ENCODE measurements at regions not wholly inside any gene's neighbourhood (a gene's known extent, or its start where the extent isn't known, plus 50 kb on each side); places are given as distances from the start of the nearest gene placed in this dataset.

GRCh38 chr20:56986476-56986875, 280.0 kb downstream of the BMP7 start:
- peaks cover 11% of the 10 kb centered on the region for H3K9me3 ChIP-seq (ENCODE audit: low read depth, low read length, poor library complexity, severe bottlenecking)
- TF ChIP-seq EZH2 (IDR thresholded peaks at IDR 0.05; ENCODE audit: borderline replicate concordance, low read depth, low read length, poor library complexity, severe bottlenecking): no peak
- TF ChIP-seq CTCF (conservative IDR thresholded peaks at IDR 0.05; ENCODE audit: low read depth, low read length): no peak
- H3K36me3 ChIP-seq (ENCODE audit: insufficient read depth, low read length, poor library complexity, severe bottlenecking): no peaks in the 10 kb centered on the region
- H3K4me1 ChIP-seq (ENCODE audit: insufficient read depth, low read length, poor library complexity, severe bottlenecking): no peaks in the 10 kb centered on the region
- H3K27me3 ChIP-seq (replicated peaks; ENCODE audit: insufficient read depth, low read depth, low read length, poor library complexity): peaks cover 31% of the 10 kb centered on the region
- no peak for DNase-seq (ENCODE audit: low spot score)
- CTCF ChIA-PET: no interaction called here
- H3K4me3 ChIP-seq (ENCODE audit: low read depth, low read length, poor library complexity, severe bottlenecking): no peak overlapping the region
- no TSS peak for BruUV-seq (replicated peaks)
- H3K27ac ChIP-seq (ENCODE audit: low read depth, low read length, poor library complexity, severe bottlenecking): no peak overlapping the region
- intact Hi-C loops (cut with micrococcal nuclease; ENCODE audit: unreplicated experiment): no loop called here
- POLR2A ChIA-PET (ENCODE audit: low non-redundant PET): no interaction called here

DNA sequence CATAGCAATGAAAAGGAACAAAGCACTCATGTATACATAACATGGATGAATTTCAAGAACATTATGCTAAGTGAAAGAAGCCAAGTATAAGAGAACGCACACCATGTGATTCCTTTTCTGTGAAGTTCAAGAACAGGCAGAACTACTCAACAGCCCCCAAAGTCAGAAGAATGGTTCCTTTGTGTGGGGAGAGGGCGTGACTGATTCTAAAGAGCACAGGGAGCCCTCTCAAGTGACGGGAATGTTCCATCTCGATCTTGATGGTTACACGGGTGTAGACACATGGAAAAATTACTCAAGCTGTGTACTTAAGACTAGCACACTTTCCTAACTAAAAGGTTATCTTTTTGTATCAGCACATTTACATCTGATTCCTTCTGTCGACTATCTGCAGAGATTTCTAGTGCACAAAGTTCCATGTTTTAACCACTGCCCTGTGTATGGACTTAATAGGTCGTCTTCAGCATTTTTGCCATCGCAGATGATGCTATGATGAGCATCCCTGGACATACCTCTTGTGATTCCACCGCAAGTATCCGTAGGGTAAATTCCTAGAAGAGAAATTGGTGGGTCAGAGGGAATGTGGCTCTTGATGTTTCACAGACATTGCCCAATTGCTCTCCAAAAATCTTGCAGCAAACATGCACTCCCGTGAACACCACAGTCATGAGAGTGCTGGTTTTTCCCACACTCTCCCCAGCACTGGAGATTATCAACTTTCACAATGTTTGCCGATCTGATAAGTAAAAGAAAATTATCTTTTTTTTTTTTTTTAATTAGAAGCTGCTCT, 279.3 kb downstream of the BMP7 start:
- ChIA-PET POLR2A (ENCODE audit: low non-redundant PET) (no interaction called here), CTCF (no interaction called here)
- no peak for DNase-seq (ENCODE audit: low spot score)
- no peaks in the 10 kb centered on the region for H3K36me3 ChIP-seq (ENCODE audit: insufficient read depth, low read length, poor library complexity, severe bottlenecking)
- H3K27ac ChIP-seq (ENCODE audit: low read depth, low read length, poor library complexity, severe bottlenecking): no peak overlapping the region
- H3K4me3 ChIP-seq (ENCODE audit: low read depth, low read length, poor library complexity, severe bottlenecking): no peak overlapping the region
- TF ChIP-seq EZH2 (IDR thresholded peaks at IDR 0.05; ENCODE audit: borderline replicate concordance, low read depth, low read length, poor library complexity, severe bottlenecking) (no peak), CTCF (conservative IDR thresholded peaks at IDR 0.05; ENCODE audit: low read depth, low read length) (no peak)
- intact Hi-C loops (cut with micrococcal nuclease; ENCODE audit: unreplicated experiment): no loop called here
- H3K4me1 ChIP-seq (ENCODE audit: insufficient read depth, low read length, poor library complexity, severe bottlenecking): no peaks in the 10 kb centered on the region
- peaks cover 11% of the 10 kb centered on the region for H3K9me3 ChIP-seq (ENCODE audit: low read depth, low read length, poor library complexity, severe bottlenecking)
- BruUV-seq (replicated peaks): no TSS peak
- peaks cover 28% of the 10 kb centered on the region for H3K27me3 ChIP-seq (replicated peaks; ENCODE audit: insufficient read depth, low read depth, low read length, poor library complexity)

- POLR2A ChIA-PET (ENCODE audit: low non-redundant PET): no interaction called here
- no peak for DNase-seq (ENCODE audit: low spot score)
- intact Hi-C loops (cut with micrococcal nuclease; ENCODE audit: unreplicated experiment): no loop called here
Measured at GRCh38 chr20:56987986-56988385, 278.5 kb downstream of the BMP7 start.

More at GRCh38 chr20:56987986-56988385, 278.5 kb downstream of the BMP7 start:
- Histone ChIP-seq H3K27ac (ENCODE audit: low read depth, low read length, poor library complexity, severe bottlenecking) (no peak overlapping the region), H3K4me1 (ENCODE audit: insufficient read depth, low read length, poor library complexity, severe bottlenecking) (no peaks in the 10 kb centered on the region), H3K9me3 (ENCODE audit: low read depth, low read length, poor library complexity, severe bottlenecking) (peaks cover 11% of the 10 kb centered on the region), H3K27me3 (replicated peaks; ENCODE audit: insufficient read depth, low read depth, low read length, poor library complexity) (peaks cover 27% of the 10 kb centered on the region), H3K4me3 (ENCODE audit: low read depth, low read length, poor library complexity, severe bottlenecking) (no peak overlapping the region), H3K36me3 (ENCODE audit: insufficient read depth, low read length, poor library complexity, severe bottlenecking) (no peaks in the 10 kb centered on the region)
- BruUV-seq (replicated peaks): no TSS peak
- CTCF ChIA-PET: no interaction called here
- no peak for TF ChIP-seq CTCF (conservative IDR thresholded peaks at IDR 0.05; ENCODE audit: low read depth, low read length)
